ENCODE measurements at regions not wholly inside any gene's neighbourhood (a gene's known extent, or its start where the extent isn't known, plus 50 kb on each side); places are given as distances from the start of the nearest gene placed in this dataset.

- no peaks in the 10 kb centered on the region for H3K36me3 ChIP-seq
- no peak overlapping the region for H3K27ac ChIP-seq
- H3K9me3 ChIP-seq (ENCODE audit: severe bottlenecking) = peaks cover 5% of the 10 kb centered on the region
- TF ChIP-seq, protein P1, sequence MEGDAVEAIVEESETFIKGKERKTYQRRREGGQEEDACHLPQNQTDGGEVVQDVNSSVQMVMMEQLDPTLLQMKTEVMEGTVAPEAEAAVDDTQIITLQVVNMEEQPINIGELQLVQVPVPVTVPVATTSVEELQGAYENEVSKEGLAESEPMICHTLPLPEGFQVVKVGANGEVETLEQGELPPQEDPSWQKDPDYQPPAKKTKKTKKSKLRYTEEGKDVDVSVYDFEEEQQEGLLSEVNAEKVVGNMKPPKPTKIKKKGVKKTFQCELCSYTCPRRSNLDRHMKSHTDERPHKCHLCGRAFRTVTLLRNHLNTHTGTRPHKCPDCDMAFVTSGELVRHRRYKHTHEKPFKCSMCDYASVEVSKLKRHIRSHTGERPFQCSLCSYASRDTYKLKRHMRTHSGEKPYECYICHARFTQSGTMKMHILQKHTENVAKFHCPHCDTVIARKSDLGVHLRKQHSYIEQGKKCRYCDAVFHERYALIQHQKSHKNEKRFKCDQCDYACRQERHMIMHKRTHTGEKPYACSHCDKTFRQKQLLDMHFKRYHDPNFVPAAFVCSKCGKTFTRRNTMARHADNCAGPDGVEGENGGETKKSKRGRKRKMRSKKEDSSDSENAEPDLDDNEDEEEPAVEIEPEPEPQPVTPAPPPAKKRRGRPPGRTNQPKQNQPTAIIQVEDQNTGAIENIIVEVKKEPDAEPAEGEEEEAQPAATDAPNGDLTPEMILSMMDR (IDR thresholded peaks at IDR 0.05; ENCODE audit: low read depth, low read length) = no peak
- no peak overlapping the region for H3K4me3 ChIP-seq (ENCODE audit: low read depth, low read length)
- no peak for DNase-seq
- H3K27me3 ChIP-seq (ENCODE audit: insufficient read depth, low read depth, severe bottlenecking) = no peaks in the 10 kb centered on the region
Observed at GRCh38 chr6:16873698-16874097, 112.4 kb upstream of the ATXN1 start.

GRCh38 chr6:16872543-16873235, 111.4 kb upstream of the ATXN1 start:
- no peak overlapping the region for H3K4me3 ChIP-seq (ENCODE audit: low read depth, low read length)
- no peaks in the 10 kb centered on the region for H3K36me3 ChIP-seq
- DNase-seq = no peak
- no peaks in the 10 kb centered on the region for H3K9me3 ChIP-seq (ENCODE audit: severe bottlenecking)
- no peak overlapping the region for H3K27ac ChIP-seq
- no peaks in the 10 kb centered on the region for H3K27me3 ChIP-seq (ENCODE audit: insufficient read depth, low read depth, severe bottlenecking)
- TF ChIP-seq, protein P1 (IDR thresholded peaks at IDR 0.05; ENCODE audit: low read depth, low read length) = 0 out of 2 replicates have a peak, but pooled peaks have one; percentile 20

GRCh38 chr6:16871047-16871446, 109.8 kb upstream of the ATXN1 start:
- TF ChIP-seq, protein P1 (IDR thresholded peaks at IDR 0.05; ENCODE audit: low read depth, low read length) = no peak
- DNase-seq = no peak
- Histone ChIP-seq H3K36me3 (no peaks in the 10 kb centered on the region), H3K4me3 (ENCODE audit: low read depth, low read length) (no peak overlapping the region), H3K27ac (no peak overlapping the region), H3K9me3 (ENCODE audit: severe bottlenecking) (no peaks in the 10 kb centered on the region), H3K27me3 (ENCODE audit: insufficient read depth, low read depth, severe bottlenecking) (no peaks in the 10 kb centered on the region)

GRCh38 chr6:16868968-16869367, 107.7 kb upstream of the ATXN1 start:
- H3K4me3 ChIP-seq (ENCODE audit: low read depth, low read length) = no peak overlapping the region
- TF ChIP-seq, protein P1 (IDR thresholded peaks at IDR 0.05; ENCODE audit: low read depth, low read length) = no peak
- H3K36me3 ChIP-seq = no peaks in the 10 kb centered on the region
- H3K27me3 ChIP-seq (ENCODE audit: insufficient read depth, low read depth, severe bottlenecking) = no peaks in the 10 kb centered on the region
- no peak overlapping the region for H3K27ac ChIP-seq
- no peak for DNase-seq
- H3K9me3 ChIP-seq (ENCODE audit: severe bottlenecking) = no peaks in the 10 kb centered on the region

GRCh38 chr6:16857969-16858592, 96.8 kb upstream of the ATXN1 start:
- DNase-seq = peak; percentile 19
- TF ChIP-seq, protein P1 (IDR thresholded peaks at IDR 0.05; ENCODE audit: low read depth, low read length) = no peak
- Histone ChIP-seq H3K36me3 (no peaks in the 10 kb centered on the region), H3K9me3 (ENCODE audit: severe bottlenecking) (no peaks in the 10 kb centered on the region), H3K27ac (no peak overlapping the region), H3K27me3 (ENCODE audit: insufficient read depth, low read depth, severe bottlenecking) (no peaks in the 10 kb centered on the region), H3K4me3 (ENCODE audit: low read depth, low read length) (no peak overlapping the region)

Measured in WERI-Rb-1 (cell line).